ENCODE measurements at regions not wholly inside any gene's neighbourhood (a gene's known extent, or its start where the extent isn't known, plus 50 kb on each side); places are given as distances from the start of the nearest gene placed in this dataset.

DNA sequence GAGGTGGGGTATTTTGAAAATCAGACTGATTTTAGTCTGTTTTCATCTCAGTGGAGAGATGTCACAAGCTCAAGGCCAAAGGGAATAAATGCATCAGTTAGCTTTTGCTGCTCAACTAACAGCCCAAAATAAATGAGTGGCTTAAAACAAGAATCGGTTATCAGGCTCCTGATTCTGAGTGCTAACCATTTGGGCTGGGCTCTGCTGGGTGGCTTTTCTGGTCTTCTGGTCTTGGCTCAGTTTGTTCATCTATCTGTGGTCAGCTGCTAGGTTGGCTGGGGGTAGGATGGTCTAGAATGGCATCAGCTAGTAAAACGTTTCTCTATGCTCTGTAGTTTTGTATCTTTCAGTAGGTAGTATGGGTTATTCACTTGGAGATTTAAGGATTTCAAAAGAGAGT is 357.5 kb upstream of the JAG1 start:
- no peak for DNase-seq
- TF ChIP-seq GATA2 (CRISPR knock-in tag; IDR thresholded peaks at IDR 0.05) (no peak), RAD21 (IDR thresholded peaks at IDR 0.05; ENCODE audit: low read length) (no peak), TEAD4 (IDR thresholded peaks at IDR 0.05; ENCODE audit: borderline replicate concordance, insufficient read depth) (no peak), MXI1 (IDR thresholded peaks at IDR 0.05; ENCODE audit: low read depth, low read length) (no peak), RXRA (IDR thresholded peaks at IDR 0.05; ENCODE audit: borderline replicate concordance, low read depth) (no peak), SIN3A (IDR thresholded peaks at IDR 0.05; ENCODE audit: borderline replicate concordance, low read depth, low read length) (no peak), FOXJ3 (CRISPR knock-in tag; IDR thresholded peaks at IDR 0.05) (no peak), FOXM1 (IDR thresholded peaks at IDR 0.05; ENCODE audit: low read depth) (no peak), USF1 (IDR thresholded peaks at IDR 0.05; ENCODE audit: borderline replicate concordance, low read depth) (no peak), SMC3 (IDR thresholded peaks at IDR 0.05; ENCODE audit: low read depth, low read length) (no peak), NRF1 (IDR thresholded peaks at IDR 0.05; ENCODE audit: low read depth, low read length) (no peak), FOSL2 (IDR thresholded peaks at IDR 0.05; ENCODE audit: borderline replicate concordance, low read depth) (no peak), ELF1 (IDR thresholded peaks at IDR 0.05) (no peak), NFIC (IDR thresholded peaks at IDR 0.05; ENCODE audit: borderline replicate concordance) (no peak), YY1 (IDR thresholded peaks at IDR 0.05; ENCODE audit: low read depth) (no peak), EP300 (IDR thresholded peaks at IDR 0.05; ENCODE audit: borderline replicate concordance in 1 of 2, low read depth in 1 of 2, low read length in 1 of 2) (no peak), EZH2phosphoT487 (IDR thresholded peaks at IDR 0.05; ENCODE audit: borderline replicate concordance, low read depth) (no peak)
- TF ChIP-seq, protein P1, sequence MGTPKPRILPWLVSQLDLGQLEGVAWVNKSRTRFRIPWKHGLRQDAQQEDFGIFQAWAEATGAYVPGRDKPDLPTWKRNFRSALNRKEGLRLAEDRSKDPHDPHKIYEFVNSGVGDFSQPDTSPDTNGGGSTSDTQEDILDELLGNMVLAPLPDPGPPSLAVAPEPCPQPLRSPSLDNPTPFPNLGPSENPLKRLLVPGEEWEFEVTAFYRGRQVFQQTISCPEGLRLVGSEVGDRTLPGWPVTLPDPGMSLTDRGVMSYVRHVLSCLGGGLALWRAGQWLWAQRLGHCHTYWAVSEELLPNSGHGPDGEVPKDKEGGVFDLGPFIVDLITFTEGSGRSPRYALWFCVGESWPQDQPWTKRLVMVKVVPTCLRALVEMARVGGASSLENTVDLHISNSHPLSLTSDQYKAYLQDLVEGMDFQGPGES (IDR thresholded peaks at IDR 0.05; ENCODE audit: low read depth, low read length) = no peak
- TF ChIP-seq, protein P2, sequence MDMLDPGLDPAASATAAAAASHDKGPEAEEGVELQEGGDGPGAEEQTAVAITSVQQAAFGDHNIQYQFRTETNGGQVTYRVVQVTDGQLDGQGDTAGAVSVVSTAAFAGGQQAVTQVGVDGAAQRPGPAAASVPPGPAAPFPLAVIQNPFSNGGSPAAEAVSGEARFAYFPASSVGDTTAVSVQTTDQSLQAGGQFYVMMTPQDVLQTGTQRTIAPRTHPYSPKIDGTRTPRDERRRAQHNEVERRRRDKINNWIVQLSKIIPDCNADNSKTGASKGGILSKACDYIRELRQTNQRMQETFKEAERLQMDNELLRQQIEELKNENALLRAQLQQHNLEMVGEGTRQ (IDR thresholded peaks at IDR 0.05; ENCODE audit: borderline replicate concordance, low read depth, low read length) = no peak
- Histone ChIP-seq H3K27ac (ENCODE audit: low read depth in 2 of 2, low read length in 1 of 2) (no peak overlapping the region), H3K36me3 (replicated peaks in 1 of 2; ENCODE audit: control insufficient read depth in 1 of 2, insufficient read depth in 2 of 2, low read length in 1 of 2) (no peaks in the 10 kb centered on the region), H3K79me2 (ENCODE audit: insufficient read depth) (no peaks in the 10 kb centered on the region), H3K27me3 (ENCODE audit: insufficient read depth) (no peaks in the 10 kb centered on the region), H3K9me3 (no peaks in the 10 kb centered on the region), H3K4me3 (ENCODE audit: low read depth in 2 of 2, low read length in 1 of 2) (no peak overlapping the region), H3F3A (replicated peaks; ENCODE audit: insufficient read depth) (no peaks in the 10 kb centered on the region), H3K9me2 (no peaks in the 10 kb centered on the region), H3K4me1 (ENCODE audit: control insufficient read depth in 1 of 2, insufficient read depth in 2 of 2, low read depth in 1 of 2, low read length in 1 of 2) (no peaks in the 10 kb centered on the region), H4K20me1 (ENCODE audit: insufficient read depth) (no peaks in the 10 kb centered on the region), H3K9ac (no peak overlapping the region), H2AFZ (ENCODE audit: low read depth) (no peak overlapping the region), H3K4me2 (no peak overlapping the region)
- ChIA-PET CTCF (interaction anchor here (0.7 kb wide), 1 partner anchor 16 kb away, joined by 3 read pairs; no protein-coding TSS in a partner anchor), POLR2A (no interaction called here)
- WGBS (ENCODE audit: low lambda C conversion rate) = 45% methylated on average over 2 of the region's 2 CpGs
